BJ (cell line): ENCODE measurements at regions not wholly inside any gene's neighbourhood (a gene's known extent, or its start where the extent isn't known, plus 50 kb on each side); places are given as distances from the start of the nearest gene placed in this dataset.

Experiments
- CTCF ChIA-PET: fragments of 350-600 bp; formaldehyde crosslinking; extraction: SDS; loops from one replicate; lab custom pipeline; 2021; ENCODE audit warnings: antibody characterized with exemption, inconsistent platforms; lab: Yijun Ruan, JAX
- POLR2A ChIA-PET: fragments of 300-600 bp; sonication (Branson Sonifier 250); formaldehyde crosslinking; extraction: SDS; loops from one replicate; lab custom pipeline; 2021; ENCODE audit warnings: antibody characterized with exemption; lab: Charles Lee
- DNase-seq: peaks from one replicate; pipeline ENCODE4 v3.0.0-alpha.2; 2011; ENCODE audit warnings: low read depth
- H3K27me3 ChIP-seq: 2 replicates; pipeline ENCODE4 v1.6.0; 2011; ENCODE audit warnings: low read length; ENCODE audit not compliant: control insufficient read depth, insufficient read depth
- H3K36me3 ChIP-seq: 2 replicates; pipeline ENCODE4 v1.5.1; 2011; ENCODE audit warnings: low read length; ENCODE audit not compliant: control insufficient read depth, insufficient read depth
- H3K4me3 ChIP-seq: 2 replicates; pipeline ENCODE4 v1.5.1; 2011; ENCODE audit warnings: low read depth, mild to moderate bottlenecking, control low read depth, low read length
- CTCF ChIP-seq: IDR thresholded peaks from 2 replicates; pipeline ENCODE4 v1.5.1; 2011; ENCODE audit warnings: low read depth, mild to moderate bottlenecking, control low read depth, inconsistent platforms, low read length, moderate library complexity; ENCODE audit not compliant: insufficient read depth

GRCh38 chr10:36367362-36367761 is 725.3 kb upstream of the FZD8 start:
- TF ChIP-seq CTCF: no peak
- DNase-seq: no peak
- Histone ChIP-seq H3K4me3 (no peak overlapping the region), H3K36me3 (no peaks in the 10 kb centered on the region), H3K27me3 (no peaks in the 10 kb centered on the region)
- ChIA-PET CTCF (interaction anchor here (0.9 kb wide), 1 partner anchor 126 kb away, joined by 3 read pairs; no protein-coding TSS in a partner anchor), POLR2A (interaction anchor here (0.6 kb wide), 1 partner anchor 12 kb away, joined by 4 read pairs; no protein-coding TSS in a partner anchor)

- ChIA-PET CTCF (no interaction called here), POLR2A (no interaction called here)
- H3K36me3 ChIP-seq: no peaks in the 10 kb centered on the region
- DNase-seq: no peak
- no peaks in the 10 kb centered on the region for H3K27me3 ChIP-seq
- no peak overlapping the region for H3K4me3 ChIP-seq
- TF ChIP-seq CTCF: no peak
Measured at GRCh38 chr10:36366843-36367242, 724.7 kb upstream of the FZD8 start.

- no peak for TF ChIP-seq CTCF
- Histone ChIP-seq H3K27me3 (no peaks in the 10 kb centered on the region), H3K4me3 (no peak overlapping the region), H3K36me3 (no peaks in the 10 kb centered on the region)
- no peak for DNase-seq
- ChIA-PET POLR2A (no interaction called here), CTCF (no interaction called here)
Measured at GRCh38 chr10:36366065-36366464, 724.0 kb upstream of the FZD8 start.

GRCh38 chr10:36362257-36362656 is 720.2 kb upstream of the FZD8 start:
- DNase-seq: no peak
- Histone ChIP-seq H3K4me3 (no peak overlapping the region), H3K36me3 (no peaks in the 10 kb centered on the region), H3K27me3 (no peaks in the 10 kb centered on the region)
- ChIA-PET POLR2A (no interaction called here), CTCF (no interaction called here)
- no peak for TF ChIP-seq CTCF

- ChIA-PET POLR2A (no interaction called here), CTCF (no interaction called here)
- DNase-seq: no peak
Measured at GRCh38 chr10:36358736-36359135, 716.6 kb upstream of the FZD8 start.

More at GRCh38 chr10:36358736-36359135, 716.6 kb upstream of the FZD8 start:
- Histone ChIP-seq H3K36me3 (no peaks in the 10 kb centered on the region), H3K4me3 (no peak overlapping the region), H3K27me3 (no peaks in the 10 kb centered on the region)
- no peak for TF ChIP-seq CTCF
